ENCODE measurements at regions not wholly inside any gene's neighbourhood (a gene's known extent, or its start where the extent isn't known, plus 50 kb on each side); places are given as distances from the start of the nearest gene placed in this dataset.
"Not testable (repeated sequence)": the region's sequence is repeated elsewhere in the genome, so short reads cannot be mapped to it uniquely, and the experiment has no call there.

DNA sequence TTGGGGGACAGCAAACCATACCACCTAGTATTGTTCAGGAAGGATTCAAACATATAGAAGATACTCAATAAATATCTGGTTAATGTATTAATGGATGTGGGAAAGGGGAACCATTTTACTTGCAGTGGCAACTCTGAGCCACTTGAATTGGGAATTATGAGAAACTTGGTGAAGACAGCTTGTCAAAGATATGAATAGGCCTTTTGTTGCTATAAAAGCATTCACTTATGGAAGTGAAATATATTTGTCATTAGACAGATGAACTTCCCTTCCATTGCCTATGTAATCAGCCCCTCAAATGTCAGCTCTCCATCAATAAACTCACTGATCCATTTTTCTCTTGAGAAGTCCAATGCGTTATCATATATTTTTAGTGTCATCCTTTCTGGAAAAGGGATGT, 56.1 kb downstream of the GPR85 start:
- DNase-seq (ENCODE audit: low spot score) (no peak), FAIRE-seq (no peak)

DNA sequence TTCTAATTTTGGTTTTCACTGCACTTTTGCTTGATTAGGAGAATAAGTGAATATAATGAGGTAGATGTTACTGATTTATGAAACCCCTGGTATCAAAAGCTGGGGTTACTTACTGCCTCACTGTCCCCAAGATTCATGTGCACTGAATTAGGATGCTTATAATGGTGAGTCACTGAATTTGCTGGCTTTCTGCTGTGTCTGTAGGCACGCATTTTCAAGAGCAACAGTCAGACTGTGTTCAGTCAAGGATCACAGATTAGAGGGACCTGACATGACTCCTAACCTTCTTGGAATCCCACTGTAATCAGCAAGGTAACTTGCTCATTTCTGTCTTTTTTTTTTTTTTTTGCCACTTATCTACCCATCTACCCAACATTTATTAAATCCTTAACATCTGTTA, 59.7 kb downstream of the GPR85 start:
- peak; percentile 97 for FAIRE-seq
- peak; percentile 65 for DNase-seq (ENCODE audit: low spot score)

GRCh38 chr7:113017144-113017857, 69.3 kb downstream of the GPR85 start:
- DNase-seq (ENCODE audit: low spot score); FAIRE-seq: not testable (repeated sequence)

- DNase-seq (ENCODE audit: low spot score): peak; percentile 41
- FAIRE-seq: peak; percentile 88
These were observed 71.5 kb downstream of the GPR85 start for GRCh38 chr7:113015034-113015645.

DNA sequence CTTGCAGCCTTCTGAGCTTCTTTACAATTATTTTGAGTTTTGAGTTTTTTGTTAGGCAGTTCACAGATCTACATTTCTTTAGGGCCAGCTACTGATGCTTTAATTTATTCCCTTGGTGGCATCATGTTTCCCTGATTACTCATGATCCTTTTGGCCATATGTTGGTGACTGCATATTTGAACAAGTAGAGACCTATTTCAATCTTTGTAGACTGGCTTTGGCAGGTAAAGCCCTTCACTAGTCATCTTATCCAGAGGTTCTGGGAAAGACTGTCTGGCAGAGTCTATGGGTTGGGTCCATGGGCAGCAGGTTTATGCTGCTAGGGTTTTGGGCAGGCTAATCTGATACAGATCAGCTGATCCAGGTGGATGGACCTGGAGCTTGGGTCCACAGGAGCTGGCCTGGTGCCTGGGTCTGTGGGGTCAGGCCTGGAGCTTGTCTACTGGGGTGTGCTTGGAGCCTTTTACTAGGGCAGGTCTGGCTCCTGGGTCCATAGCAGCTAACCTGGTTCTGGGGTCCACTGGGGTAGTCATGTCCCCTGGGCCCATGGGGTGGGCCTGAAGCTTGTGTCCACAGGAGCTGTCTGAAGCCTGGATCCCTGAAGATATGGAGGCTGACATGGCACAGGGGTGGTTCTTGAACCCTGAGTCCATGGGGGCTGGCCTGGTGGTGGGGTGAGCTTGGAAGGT, 72.7 kb downstream of the GPR85 start:
- FAIRE-seq (no peak), DNase-seq (ENCODE audit: low spot score) (no peak)

GRCh38 chr7:113012862-113013261, 73.8 kb downstream of the GPR85 start:
- not testable (repeated sequence) for FAIRE-seq; DNase-seq (ENCODE audit: low spot score)

DNA sequence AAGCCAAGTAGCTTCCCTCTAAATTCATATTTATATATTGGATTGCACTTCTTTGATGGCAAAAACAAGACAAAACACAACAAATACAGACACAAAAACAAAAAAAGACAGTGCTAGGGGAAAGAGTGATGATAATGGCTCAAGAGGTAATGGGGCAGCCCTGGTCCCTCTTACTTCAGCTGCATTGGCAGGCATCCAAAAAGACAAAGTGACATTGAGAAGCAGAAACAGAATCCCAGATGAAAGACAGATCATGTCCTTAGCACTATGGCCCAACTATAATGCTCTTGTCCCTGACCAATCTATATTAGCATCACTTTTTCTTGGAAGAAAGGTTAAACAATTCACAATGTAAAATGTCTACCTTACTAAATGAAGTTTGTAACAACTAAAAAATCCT, 76.2 kb downstream of the GPR85 start:
- no peak for FAIRE-seq
- DNase-seq (ENCODE audit: low spot score): no peak

DNA sequence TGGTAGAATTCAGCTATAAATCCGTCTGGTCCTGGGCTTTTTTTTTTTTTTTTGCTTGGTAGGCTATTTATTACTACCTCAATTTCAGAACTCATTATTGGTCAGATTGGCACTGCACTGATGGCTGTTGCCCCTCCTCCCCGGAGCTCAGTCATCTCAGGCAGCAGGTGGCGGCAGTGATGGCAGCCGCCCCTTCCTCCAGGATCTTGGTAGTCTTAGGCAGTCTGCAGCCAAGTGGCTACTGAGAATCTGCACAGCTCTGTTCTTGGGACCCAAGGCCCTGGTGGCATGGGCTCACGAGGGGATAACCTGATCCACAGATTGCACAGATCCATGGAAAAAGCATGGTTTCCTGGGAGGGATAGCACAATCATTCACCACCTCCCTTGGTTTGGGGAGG, 77.9 kb downstream of the GPR85 start:
- FAIRE-seq (no peak), DNase-seq (ENCODE audit: low spot score) (no peak)

DNA sequence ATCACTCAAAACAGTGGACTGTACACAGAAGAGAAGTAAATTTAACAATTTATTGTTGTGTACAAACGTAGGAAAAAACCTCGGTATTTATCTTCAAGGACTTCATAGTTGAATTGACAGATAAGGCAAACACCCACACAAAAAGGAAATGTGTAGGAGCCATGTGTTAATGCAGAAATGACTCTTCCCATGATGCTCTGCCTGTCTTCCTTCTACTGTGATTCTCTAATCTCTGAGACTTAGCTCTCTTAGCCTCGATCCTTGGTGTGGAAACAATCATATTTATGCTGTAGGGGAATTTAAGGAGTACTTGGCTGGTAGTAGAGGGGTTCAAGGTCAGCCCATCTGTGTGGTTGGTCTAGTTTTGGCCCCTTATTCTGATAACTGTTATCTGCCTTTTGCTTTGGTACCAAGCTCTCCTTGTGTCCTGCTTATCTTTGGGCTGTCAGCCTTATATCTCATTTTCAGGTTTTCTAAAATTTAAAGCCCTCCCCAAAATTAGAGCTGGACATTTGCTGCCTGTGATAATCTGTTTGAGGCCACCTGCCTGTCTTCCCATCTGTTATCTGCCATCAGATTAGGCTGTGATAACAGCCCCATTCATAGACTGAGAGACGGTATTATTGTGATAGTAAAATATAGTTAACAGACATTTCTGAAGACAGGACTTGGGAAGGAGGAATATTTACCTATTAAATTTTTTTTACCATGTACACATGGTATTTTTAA, 81.7 kb downstream of the GPR85 start:
- DNase-seq (ENCODE audit: low spot score): no peak
- no peak for FAIRE-seq

DNA sequence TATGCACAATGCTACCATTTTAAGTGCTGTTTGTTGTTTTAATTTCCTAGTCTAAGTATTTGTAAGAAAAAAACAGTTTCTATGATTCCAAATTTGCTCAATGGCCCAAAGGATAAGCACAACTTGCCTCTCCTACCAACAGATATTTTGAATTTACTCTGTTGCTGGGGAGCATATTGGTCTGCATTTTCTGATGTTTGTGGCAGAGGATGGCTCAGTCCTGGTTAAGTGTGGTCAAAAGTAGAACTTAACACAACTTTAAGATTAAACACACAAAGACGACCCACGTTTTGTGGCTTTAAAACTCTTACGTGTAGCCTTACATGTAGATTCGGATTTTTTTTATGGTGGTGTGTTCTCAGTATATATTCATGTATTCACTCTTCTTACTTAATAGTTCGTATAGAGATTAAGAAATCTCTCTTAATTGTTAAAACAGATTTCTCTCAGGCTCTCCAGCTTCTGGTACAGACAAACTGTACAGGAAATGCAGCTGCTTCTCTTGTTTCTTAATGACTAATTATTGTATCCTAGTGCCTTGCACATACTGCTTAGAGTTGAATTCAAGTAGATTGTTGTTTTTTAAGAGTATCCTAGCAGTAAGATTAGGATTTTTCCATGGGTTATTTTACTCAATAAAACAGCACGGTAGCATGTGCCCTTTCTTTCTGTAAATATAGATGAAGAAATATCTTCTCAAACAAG, 86.2 kb downstream of the GPR85 start:
- no peak for FAIRE-seq
- DNase-seq (ENCODE audit: low spot score): no peak

GRCh38 chr7:112997831-112998230, 88.8 kb downstream of the GPR85 start:
- no peak for FAIRE-seq

GRCh38 chr7:112996331-112996871, 90.2 kb downstream of the GPR85 start:
- FAIRE-seq (no peak), DNase-seq (ENCODE audit: low spot score) (no peak)

More at GRCh38 chr7:112997831-112998230, 88.8 kb downstream of the GPR85 start:
- DNase-seq (ENCODE audit: low spot score): no peak

DNA sequence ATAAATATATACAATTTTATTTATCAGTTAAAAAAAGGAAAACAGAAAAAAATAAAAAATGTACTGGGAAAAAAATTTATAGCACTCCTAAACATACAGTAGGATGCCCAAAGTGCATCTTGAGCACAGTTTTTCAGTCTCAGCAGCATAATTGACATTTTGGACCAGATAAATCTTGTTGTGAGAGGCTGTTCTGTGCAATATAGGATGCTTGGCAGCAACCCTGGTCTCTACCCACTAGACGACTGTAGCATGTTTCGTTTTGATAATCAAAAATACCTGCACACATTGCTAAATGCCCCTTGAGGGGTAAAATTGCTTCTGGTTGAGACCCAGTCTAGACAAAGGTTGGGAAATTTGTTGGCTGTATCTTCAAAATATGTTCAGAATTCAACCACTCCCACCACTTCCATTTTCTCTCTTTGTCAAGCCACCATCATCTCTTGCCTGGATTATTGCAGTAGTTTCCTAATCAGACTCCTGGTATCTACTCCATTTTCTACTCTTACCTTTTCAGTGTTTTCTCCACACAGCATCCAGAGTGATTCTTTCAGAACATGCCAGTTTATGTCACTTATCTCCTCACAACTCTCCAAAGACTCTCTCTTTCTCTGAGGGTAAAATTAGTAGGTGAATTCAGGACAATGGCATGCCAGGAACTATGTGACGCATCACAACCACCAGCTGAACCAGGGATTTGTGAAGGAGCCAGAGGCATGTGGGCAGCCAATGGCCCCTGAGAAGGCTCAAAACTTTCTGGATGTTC, 91.4 kb downstream of the GPR85 start:
- FAIRE-seq (peak; percentile 68), DNase-seq (ENCODE audit: low spot score) (peak; percentile 55)

GRCh38 chr7:112994656-112995055, 92.0 kb downstream of the GPR85 start:
- no peak for DNase-seq (ENCODE audit: low spot score)
- FAIRE-seq: no peak

- peak; percentile 52 for FAIRE-seq
- DNase-seq (ENCODE audit: low spot score): peak; percentile 55
These were observed 96.0 kb downstream of the GPR85 start for GRCh38 chr7:112990624-112991023.

DNA sequence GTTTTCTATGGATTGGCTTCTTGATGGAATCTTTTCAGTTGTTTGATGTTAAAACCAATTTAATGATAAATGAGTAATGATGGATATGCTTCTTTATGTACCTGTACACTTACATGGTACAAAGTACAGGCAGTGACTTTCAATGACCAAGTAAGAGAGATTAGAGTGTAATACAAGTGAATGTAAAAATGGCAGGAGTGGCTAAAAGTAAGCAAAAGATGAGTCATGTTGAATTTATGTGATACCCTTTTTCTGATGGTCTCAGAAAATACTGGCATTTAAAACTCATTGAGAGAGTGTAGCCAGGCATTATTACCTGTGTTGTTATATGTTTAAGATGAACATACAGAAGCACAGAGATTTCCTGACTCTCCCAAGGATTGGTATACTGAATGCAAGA, 97.1 kb downstream of the GPR85 start:
- DNase-seq (ENCODE audit: low spot score) (no peak), FAIRE-seq (no peak)

- no peak for DNase-seq (ENCODE audit: low spot score)
- no peak for FAIRE-seq
These were observed 99.5 kb downstream of the GPR85 start for GRCh38 chr7:112987171-112987570.

GRCh38 chr7:112986256-112987031, 100.2 kb downstream of the GPR85 start:
- DNase-seq (ENCODE audit: low spot score): no peak
- FAIRE-seq: no peak

GRCh38 chr7:112985377-112985987, 101.1 kb downstream of the GPR85 start:
- FAIRE-seq (no peak), DNase-seq (ENCODE audit: low spot score) (no peak)

Data from RCC 7860 (cell line).